ENCODE measurements at regions not wholly inside any gene's neighbourhood (a gene's known extent, or its start where the extent isn't known, plus 50 kb on each side); places are given as distances from the start of the nearest gene placed in this dataset.
"Not testable (repeated sequence)": the region's sequence is repeated elsewhere in the genome, so short reads cannot be mapped to it uniquely, and the experiment has no call there.

DNA sequence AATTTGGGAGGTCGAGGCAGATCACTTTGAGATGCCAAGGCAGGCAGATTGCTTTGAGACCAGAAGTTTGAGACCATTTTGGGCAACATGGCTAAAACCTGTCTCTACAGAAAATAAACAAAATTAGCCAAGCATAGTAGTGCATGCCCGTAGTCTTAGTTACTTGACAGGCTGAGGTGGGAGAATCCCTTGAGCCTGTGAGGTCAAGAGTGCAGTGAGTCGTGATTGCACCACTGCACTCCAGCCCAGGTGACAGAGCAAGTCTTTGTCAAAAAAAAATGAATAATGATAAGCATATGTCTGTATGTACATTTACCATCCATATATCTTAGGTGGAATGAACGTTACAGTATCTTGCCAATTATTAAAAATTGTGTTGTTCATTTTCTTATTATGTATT is 2447.7 kb downstream of the PCDH9 start:
- no peak for DNase-seq (ENCODE audit: low read depth)

DNA sequence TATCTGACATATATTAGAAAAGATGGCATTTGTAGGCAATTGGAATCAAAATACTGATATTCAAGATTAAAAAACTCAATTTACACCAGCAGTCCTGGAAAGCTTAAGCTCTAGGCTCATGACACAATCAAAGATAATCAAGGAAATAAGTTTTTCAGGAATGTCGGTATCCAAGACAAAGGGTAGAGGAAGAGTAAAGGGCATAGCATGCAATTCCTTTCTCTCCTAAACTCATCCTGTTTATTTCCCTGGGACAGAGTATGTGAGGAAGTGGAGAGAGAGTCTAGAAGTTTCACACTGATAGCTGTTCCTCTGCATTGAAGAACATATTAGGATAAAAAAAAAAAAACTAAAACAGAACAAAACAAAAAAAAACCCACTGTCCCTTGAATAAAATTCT is 2452.1 kb downstream of the PCDH9 start:
- no peak for DNase-seq (ENCODE audit: low read depth)

DNA sequence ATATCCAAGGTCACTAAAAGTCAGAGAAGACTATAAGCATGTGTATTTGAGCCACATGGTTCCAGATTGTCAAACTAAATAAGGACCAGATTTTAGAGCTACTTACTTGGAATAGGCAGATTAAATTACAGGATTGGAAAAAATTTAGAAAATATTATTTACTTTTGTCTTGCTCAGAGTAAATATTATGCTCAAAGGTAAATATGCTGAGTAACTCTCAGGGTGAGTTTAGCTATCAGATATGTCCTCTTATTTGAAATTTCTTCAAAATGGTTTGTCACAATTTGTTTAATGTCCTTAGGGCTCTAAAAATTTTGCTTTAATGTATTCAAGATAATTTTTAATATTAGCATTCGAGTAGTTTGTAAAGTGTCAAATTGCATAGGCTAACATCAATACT is 2455.2 kb downstream of the PCDH9 start:
- no peak for DNase-seq (ENCODE audit: low read depth)

DNA sequence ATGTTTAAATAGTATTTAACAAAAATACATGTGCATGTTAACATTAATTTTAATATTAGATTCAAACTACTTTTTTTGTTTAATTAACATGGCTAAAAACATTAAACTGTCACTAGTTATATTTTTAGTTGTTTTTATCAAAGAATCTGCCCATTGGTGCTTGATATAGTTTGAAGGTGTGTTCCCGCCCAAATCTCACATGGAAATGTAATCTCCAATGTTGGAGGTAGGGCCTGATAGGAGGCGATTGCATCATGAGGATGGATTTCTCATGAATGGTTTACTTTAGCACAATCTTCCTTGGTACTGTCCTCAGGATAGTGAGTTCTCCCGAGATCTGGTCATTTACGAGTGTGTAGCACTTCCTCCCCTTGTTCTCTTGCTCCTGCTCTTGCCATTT is 2459.4 kb downstream of the PCDH9 start:
- DNase-seq (ENCODE audit: low read depth): no peak

DNA sequence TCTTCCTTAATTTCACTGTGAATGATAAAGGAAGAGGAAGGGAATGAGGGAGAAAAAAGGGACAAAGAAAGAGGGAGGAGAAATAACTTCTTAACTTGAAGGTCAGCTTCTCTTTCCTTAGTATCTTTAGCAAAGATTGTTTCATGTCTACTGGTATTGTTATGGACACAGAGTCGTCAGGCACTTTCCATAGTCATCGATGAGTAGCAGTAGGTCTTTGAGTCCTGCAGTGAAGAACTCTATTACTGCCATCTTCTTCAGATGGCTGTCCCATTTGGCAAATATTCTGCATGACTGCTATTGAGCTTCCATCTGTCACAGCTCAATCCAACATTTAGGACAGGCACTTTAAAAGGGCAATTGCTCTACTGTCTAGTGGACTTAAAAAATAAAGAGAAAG is 2463.1 kb downstream of the PCDH9 start:
- DNase-seq (ENCODE audit: low read depth): no peak

DNA sequence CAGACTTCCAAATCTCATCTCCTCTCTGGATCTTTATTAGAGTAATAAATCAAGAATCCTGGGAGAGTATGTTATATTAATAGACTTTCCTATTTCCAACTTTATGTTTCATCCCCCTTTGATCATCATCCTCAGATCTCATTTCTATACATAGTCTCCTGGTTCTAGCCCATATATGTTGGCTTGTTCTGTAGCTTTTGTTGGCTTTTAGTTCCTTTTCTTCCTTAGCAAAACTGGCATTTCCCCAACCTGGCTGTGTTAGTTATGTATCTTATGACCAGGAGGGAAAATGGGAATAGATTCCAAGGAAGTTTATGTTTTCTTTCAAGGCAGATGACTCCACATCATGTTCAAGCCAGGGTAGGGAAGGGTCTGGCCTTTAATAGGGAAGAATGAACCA is 2464.5 kb downstream of the PCDH9 start:
- DNase-seq (ENCODE audit: low read depth): no peak

DNA sequence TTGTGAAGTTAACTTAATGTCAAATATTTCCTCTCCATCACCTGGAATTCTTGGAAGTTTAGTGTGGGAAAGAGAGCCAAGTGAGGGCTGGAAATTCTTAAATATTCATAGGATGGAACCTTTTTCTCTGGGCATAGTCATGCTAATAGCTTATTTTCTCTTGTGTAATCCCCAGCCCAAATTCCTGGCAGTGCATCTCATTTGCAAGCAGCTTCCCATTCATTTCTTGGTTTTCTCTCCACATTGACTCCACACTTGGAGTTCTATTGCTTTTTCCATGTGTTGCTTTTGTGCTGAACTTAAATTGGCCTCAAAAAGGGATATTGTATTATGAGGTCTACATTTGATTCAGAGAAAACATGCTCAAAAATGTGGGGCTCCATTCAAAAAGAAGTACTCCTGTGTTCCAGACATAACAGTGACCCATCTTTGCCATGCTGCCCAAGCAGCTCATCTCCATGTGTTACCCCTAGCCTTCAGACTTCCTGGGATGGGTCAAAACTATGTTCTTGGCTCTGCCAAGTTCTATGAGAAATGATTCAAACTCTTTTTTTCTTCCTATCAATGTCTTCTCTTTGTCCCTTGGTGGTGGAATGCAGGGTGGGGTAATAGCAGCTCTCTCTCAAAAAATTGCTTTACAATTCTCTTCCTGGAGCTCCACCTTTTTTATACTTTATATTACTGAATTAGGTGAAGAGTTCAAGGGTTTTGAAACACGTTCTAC is 2471.5 kb downstream of the PCDH9 start:
- DNase-seq (ENCODE audit: low read depth): no peak

DNA sequence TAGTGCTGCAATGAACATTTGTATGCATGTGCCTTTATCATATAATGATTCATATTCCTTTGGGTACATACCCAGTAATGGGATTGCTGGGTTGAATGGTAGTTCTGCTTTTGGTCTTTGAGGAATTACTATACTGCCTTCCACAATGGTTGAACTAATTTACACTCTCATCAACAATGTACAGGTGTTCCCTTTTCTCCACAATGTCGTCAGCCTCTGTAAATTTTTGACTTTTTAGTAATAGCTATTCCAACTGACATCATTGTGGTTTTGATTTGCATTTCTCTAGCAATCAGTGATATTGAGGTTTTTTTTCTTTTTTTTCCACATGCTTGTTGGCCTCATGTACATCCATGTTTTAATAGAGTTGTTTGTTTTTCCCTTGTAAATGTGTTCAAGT is 2473.5 kb downstream of the PCDH9 start:
- DNase-seq (ENCODE audit: low read depth): no peak

DNA sequence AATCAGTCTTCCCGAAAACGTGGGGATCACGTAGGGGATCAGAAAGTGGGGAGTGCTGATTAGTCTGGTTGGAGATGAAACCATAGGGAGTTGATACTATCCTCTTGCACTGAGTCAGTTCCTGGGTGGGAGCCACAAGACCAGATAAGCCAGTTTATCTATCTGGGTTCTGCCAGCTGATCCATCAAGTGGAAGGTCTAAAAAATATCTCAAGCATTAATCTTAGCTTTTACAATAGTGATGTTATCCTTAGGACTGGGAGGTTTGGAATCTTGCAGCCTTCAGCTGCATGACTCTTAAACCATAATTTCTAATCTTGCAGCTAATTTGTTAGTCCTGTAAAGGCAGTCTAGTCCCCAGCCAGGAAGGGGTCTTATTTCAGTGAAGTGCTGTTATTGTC is 2474.2 kb downstream of the PCDH9 start:
- DNase-seq (ENCODE audit: low read depth): no peak

DNA sequence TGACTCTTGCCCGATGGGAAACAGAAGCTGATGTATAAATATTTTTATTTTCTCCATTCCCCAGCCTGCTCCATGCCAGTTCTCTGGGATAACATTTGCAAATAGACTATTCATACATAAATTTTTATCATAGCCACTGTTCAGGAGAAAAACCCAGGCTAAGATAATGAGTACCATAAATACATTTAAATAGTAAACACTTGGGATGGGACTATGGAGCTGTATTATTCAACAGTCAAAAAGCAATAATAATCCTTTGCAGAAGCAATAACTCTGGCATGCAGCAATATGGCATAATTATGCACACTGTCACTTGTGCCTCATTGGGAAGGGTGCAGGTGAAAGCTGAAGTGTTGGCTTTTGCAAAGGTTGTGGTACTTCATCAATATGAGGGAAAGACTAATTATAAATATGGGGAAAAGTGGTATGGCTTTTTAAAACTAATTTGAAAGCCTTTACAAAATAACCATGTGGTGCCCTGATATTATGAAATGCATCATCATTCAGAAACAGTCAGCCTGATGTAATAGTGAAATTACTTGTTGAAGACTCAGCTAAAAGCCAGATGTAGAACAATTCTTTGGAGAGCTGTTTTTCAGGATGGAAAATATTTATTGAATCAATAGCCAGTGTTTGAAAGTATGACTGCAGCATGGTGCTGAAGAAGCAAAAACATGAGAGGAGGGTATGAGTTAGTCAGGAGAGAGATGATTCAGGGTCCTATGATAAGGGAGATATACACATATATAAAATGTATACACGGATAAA is 2476.7 kb downstream of the PCDH9 start:
- DNase-seq (ENCODE audit: low read depth): peak; percentile 10

DNA sequence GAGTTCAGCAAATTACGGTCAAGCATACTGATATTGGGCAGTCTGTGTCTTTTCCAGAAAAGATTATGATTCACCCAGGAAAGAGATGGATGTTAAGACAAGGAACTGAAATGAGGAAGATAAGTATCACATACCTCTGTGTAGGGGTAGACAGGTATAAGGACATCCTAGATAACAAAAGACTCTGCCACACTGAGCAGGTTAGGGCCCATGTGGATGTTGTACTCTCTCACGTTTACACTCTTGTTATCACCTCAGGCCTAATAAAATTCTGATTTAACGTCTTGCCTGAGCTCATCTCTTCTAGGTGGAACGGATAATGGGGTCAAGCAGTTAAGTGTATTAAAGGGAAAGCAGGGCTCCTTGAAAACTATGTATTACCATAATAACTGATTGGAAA is 2480.8 kb downstream of the PCDH9 start:
- DNase-seq (ENCODE audit: low read depth): no peak

DNA sequence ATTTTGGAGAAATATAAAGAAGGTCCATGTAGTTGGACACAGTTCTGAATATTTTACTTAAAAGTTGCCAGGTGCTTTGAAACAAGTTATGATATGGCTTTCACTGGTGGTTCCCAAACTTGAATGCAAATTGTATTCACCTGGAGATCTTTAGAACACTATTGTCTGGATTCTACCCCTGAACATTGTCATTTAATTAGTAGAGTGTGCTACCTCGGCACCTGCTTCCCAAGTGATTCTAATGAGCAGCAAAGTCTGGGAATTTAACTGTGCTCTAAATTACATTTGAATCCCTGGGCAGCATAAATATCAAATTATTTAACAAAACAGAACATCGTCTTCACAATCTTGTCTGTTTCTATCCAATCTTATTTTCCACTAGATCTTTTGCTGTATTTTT is 2483.3 kb downstream of the PCDH9 start:
- DNase-seq (ENCODE audit: low read depth): no peak

DNA sequence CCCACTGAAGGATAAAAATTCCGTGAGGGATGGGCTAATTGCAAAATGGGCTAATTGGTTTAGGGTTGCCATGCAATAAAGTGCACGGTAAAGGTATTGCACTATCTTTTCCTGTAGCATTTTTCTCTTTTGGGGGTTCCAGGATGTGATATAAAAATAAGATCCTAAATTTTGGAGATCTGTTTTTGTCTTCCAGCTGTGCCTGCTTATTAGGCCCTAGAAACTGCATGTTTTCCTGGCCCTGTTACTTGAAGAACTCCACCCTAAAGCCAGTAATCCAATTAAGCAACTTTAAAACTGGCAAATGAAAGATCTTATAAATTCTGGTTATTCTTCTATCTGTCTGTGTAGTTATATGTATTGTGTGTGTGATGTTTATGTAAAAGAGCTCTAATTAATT is 2489.6 kb downstream of the PCDH9 start:
- no peak for DNase-seq (ENCODE audit: low read depth)

DNA sequence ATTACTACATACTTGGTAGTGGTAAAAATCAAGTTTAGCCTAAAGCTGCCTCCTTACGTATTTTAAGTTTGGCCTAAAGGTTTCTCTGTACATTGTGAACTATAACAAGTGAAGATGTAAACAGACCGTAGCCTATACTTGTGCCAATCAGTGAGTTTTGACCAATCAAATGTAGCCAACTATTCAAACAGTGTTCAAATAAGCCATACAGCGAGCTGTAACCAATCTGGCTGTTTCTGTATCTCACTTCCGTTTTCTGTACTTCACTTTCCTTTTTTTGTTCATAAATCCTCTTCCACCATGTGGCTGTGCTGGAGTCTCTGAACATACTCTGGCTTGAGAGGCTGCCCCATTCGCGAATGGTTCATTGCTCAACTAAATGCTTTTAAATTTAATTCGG is 2504.6 kb downstream of the PCDH9 start:
- DNase-seq (ENCODE audit: low read depth): no peak

DNA sequence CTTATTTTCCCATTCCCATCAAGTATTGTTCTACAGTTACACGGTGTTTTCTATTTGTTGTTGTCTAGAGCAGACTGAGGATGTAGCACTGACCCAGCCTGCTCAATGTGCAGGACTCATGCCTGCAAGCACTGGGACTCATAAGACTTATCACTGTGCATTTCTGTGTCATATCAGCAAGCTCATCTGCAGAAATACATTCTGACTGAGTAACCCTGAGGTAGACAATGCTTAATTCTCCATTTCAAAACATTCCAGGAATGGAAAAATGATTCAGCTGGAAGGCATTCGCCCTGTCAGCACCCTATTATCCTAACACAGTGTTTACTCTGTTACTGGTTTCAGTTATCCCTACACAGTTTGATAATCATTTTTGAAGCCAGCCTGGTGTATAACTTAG is 2506.4 kb downstream of the PCDH9 start:
- DNase-seq (ENCODE audit: low read depth): peak; percentile 94

DNA sequence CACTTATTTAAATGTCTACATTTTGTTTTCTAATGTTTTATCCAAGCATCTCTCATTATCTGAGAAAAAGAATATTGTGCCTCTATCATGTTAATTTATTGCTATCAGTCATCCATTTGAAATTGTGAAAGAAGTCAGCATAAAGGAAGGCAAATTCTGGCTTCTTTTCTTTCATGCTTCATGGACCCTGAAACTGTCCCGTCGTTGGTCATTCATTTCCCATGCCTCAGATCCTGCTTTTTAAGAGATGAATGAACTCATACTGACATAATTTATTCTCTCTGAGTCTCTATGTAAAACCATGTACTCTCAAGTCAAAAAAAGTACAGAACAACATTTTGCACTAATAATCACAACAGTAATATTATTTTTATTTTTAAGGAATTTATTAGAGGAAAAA is 2512.0 kb downstream of the PCDH9 start:
- DNase-seq (ENCODE audit: low read depth): peak; percentile 4

DNA sequence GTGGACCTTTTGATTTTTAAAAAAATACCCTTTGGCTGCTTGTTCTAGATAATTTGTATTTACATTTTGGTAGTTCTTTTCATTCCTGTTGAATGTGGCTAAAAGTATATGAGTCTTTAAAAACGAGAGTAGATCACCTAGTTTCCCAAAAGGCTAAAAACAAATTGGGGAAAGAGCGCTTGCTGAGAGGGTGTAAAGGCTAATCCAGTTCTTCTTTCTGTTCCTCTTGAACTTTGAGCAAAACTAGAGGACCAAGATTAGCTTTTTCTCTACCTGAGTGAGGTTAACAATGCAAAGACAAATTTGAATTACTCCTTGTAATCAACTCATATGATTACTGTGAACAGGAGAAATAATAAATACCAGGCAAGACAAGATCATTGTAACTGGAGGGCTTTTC is 2513.2 kb downstream of the PCDH9 start:
- no peak for DNase-seq (ENCODE audit: low read depth)

DNA sequence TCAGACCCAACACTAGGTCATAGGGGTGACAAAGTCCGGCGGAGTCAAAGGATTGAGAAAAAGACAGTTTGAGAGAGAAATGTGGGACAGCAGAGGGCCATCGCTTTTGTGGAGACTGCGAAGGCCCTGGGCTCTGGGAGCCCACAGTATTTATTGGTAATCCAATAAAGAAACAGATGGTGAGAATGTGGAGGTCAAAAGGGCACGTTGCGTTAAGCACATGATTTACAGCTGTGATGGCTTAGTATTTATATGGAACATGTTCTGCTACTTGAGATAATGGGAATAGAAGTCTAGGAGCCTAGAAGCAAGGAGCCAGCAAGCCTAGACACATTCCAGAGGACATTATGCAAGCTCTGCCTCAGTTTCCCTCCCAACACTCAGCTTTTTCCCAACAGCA is 2521.1 kb downstream of the PCDH9 start:
- peak; percentile 18 for DNase-seq (ENCODE audit: low read depth)

DNA sequence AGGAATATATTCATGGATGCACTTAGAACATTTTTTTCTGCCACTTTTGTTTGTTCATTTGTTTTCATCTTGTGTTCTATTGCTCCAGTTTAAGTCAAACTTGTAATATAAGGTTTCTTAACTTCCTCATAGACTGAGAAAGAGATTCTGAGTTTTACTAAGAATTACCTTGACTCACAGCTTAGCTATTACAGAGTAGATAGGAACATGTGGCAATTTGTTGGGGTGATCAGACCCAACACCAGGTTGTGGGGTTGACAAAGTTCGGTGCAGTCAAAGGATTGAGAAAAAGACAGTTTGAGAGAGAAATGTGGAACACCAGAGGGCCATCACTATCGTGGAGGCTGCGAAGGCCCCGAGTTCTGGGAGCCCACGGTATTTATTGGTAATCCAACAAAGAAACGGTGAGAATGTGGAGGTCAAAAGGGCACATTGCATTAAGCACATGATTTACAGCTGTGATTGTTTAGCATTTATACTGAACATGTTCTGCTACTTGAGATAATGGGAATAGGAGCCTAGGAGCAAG is 2526.0 kb downstream of the PCDH9 start:
- peak; percentile 64 for DNase-seq (ENCODE audit: low read depth)

DNA sequence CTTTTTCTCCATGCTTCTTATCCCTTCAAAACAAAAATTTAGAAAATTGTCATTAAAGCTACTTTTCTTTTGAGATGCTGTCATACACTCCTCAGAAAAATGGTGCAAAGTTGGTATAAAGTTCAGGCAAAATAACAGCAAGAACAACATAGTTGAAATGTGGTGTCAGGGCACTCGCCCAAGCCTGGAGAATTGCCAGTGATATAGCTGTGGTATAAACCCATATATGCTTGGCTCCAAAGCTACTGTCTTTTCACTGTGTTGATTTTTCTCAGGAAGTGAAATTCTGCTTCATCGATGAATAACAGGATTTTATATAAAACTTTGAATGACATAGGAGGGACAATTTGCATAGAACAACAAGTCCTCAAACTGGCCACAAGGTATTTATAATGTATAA is 2532.9 kb downstream of the PCDH9 start:
- DNase-seq (ENCODE audit: low read depth): peak; percentile 8

DNA sequence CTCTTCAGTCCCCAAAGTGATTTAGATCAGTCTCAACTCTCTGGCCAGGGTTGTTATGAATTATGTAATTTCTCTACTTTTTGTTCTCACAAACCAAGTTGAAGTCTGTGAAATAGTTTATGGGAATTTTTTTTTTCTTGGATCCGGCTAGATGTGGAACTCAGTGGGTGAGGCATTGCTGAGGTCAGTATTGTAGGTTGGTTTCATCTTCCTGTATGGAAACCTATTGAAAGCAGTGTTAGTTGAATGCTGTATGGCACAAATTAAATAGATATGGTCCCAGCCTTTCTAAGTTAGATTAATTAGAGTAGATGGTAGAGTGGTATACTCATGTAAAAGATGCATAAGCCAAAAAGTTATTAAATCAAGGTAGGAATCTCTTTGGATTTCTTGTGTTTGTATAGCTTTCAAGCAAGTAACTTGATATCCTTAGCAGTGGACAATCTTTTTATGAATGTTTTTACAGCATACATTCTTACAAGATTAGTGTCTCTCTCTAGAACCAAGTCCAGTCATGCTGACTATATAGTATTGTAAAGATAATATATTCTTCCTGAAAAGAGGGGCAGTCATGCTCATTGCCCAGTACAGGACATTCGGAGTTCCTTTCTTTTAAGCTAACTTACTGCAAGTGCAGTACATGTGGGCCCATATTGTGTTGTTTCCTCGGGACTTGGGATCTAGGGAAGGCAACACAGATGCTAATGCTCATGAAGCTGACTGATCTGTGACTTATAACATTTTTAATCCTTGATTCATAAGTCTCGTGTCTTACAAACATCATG is 2541.1 kb downstream of the PCDH9 start:
- peak; percentile 72 for DNase-seq (ENCODE audit: low read depth)

DNA sequence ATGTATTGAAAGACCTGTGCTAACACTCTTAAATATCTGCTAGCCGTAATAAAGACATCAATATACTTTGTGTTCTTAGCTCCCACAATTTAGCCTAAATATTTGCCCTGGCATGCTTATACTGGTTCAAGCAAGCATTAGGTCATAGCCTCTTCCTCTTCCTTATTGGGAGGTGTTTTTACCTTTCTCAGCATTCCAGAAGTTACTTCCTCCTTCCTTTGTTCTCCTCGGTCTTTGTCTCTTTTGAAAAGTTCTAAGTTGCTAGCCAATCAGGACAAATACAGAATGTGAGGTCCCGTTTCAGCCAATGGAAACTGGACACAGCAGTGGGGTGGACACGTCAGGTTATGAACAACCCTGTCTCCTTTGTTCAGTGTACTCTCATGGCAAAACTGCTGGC is 2543.6 kb downstream of the PCDH9 start:
- DNase-seq (ENCODE audit: low read depth): not testable (repeated sequence)

All from iris pigment epithelial cell (primary cell).